Epithelial cell of proximal tubule (primary cell): ENCODE measurements at regions not wholly inside any gene's neighbourhood (a gene's known extent, or its start where the extent isn't known, plus 50 kb on each side); places are given as distances from the start of the nearest gene placed in this dataset.

Source experiments
- DNase-seq: peaks from one replicate; pipeline ENCODE4 v3.0.0-alpha.2; 2011; ENCODE audit warnings: low read depth
- H3K4me3 ChIP-seq: 2 replicates; pipeline ENCODE4 v1.5.1; 2011; ENCODE audit warnings: low read depth, mild to moderate bottlenecking, low read length
- TF ChIP-seq, protein P1 (sequence below): conservative IDR thresholded peaks from 2 replicates; pipeline ENCODE4 v1.5.1; 2012; ENCODE audit warnings: low read depth, mild to moderate bottlenecking, low read length

DNA sequence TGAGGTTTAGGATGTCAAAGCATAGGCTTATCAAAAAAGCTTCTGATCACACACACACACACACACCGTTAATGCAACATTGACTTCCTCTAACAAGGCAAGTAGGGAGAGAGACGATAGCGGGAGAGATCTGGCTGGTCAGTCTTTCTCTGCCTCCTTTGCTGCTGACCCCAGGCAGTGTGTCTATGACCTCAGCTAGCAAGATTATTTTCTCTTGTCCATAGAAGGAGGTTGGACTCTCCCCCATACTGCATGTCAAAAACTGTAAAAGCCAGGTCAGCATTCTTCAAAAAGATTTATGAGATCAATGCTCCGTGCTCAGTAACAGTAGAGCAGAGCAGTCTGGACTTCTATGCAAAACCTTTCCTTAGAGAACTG lies 63.5 kb upstream of the PGM2 start:
- H3K4me3 ChIP-seq, result no peak overlapping the region
- DNase-seq, result no peak
- TF ChIP-seq, protein P1, sequence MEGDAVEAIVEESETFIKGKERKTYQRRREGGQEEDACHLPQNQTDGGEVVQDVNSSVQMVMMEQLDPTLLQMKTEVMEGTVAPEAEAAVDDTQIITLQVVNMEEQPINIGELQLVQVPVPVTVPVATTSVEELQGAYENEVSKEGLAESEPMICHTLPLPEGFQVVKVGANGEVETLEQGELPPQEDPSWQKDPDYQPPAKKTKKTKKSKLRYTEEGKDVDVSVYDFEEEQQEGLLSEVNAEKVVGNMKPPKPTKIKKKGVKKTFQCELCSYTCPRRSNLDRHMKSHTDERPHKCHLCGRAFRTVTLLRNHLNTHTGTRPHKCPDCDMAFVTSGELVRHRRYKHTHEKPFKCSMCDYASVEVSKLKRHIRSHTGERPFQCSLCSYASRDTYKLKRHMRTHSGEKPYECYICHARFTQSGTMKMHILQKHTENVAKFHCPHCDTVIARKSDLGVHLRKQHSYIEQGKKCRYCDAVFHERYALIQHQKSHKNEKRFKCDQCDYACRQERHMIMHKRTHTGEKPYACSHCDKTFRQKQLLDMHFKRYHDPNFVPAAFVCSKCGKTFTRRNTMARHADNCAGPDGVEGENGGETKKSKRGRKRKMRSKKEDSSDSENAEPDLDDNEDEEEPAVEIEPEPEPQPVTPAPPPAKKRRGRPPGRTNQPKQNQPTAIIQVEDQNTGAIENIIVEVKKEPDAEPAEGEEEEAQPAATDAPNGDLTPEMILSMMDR, result no peak

DNA sequence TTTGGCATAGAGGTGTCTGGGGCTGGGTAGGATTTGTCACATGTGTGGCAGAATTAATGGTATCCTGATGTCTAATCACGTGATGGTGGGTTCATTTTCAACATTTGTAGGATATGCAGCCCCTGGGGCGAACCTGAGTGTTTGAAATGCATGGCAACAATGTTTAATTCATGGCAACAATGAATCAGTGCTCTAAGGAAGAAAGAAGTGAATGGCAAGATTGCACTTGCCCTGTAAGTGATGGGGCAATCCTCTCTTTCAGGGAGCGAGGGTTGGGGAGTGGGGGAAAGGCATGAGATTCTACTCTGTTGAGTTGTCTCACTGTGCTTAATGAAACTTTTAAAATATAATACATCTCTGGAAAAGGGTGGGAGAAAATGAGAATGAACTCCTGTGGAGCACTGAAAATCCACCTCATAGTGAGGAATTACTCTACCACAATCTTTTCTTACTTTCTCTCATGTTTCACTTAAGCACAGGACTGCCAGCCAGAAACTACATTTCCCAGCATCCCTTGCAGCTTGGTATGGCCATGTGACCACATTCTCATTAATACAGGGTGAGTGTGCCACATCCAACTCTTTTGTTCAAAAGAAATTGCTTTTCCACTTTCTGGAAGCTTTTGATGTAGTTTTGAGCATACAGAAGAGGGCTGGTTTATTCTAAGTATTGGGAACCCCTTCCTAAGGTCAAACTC lies 64.0 kb upstream of the PGM2 start:
- TF ChIP-seq, protein P1, result no peak
- no peak for DNase-seq
- no peak overlapping the region for H3K4me3 ChIP-seq

GRCh38 chr4:37760840-37761239 lies 65.6 kb upstream of the PGM2 start:
- TF ChIP-seq, protein P1, result no peak
- DNase-seq, result no peak
- H3K4me3 ChIP-seq, result no peak overlapping the region

GRCh38 chr4:37759833-37760232 lies 66.7 kb upstream of the PGM2 start:
- no peak overlapping the region for H3K4me3 ChIP-seq
- no peak for DNase-seq
- TF ChIP-seq, protein P1, result no peak

GRCh38 chr4:37758226-37758625 lies 68.3 kb upstream of the PGM2 start:
- TF ChIP-seq, protein P1, result no peak

GRCh38 chr4:37757761-37758160 lies 68.7 kb upstream of the PGM2 start:
- no peak overlapping the region for H3K4me3 ChIP-seq
- TF ChIP-seq, protein P1, result no peak
- DNase-seq, result no peak

More at GRCh38 chr4:37758226-37758625, 68.3 kb upstream of the PGM2 start:
- DNase-seq, result peak; percentile 10
- H3K4me3 ChIP-seq, result no peak overlapping the region

DNA sequence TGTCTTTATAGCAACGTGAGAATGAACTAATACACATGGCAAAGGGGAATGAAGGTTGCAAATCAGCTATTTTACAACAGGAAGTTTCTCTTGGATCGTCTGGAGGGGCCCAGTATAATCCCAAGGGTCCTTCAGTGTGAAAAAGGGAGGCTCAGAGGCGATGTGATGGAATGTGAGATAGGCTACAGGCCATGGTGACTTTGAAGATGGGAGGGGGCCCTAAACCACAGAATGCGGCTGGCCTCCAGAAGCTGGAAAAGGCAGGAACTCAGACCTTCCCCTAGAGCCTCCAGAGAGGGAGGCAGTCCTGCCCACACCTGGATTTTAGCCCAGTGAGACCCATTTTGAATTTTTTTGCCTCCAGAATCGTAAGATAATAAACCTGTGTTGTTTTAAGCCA lies 69.4 kb upstream of the PGM2 start:
- TF ChIP-seq, protein P1, result no peak

More for the DNA sequence above, 69.4 kb upstream of the PGM2 start:
- DNase-seq, result no peak
- no peak overlapping the region for H3K4me3 ChIP-seq
